ENCODE measurements at regions not wholly inside any gene's neighbourhood (a gene's known extent, or its start where the extent isn't known, plus 50 kb on each side); places are given as distances from the start of the nearest gene placed in this dataset.
"Not testable (repeated sequence)": the region's sequence is repeated elsewhere in the genome, so short reads cannot be mapped to it uniquely, and the experiment has no call there.

GRCh38 chr13:90664200-90664599 lies 683.3 kb upstream of the MIR17HG start:
- DNase-seq: not testable (repeated sequence)

GRCh38 chr13:90673746-90674145 lies 673.7 kb upstream of the MIR17HG start:
- no peak for DNase-seq

- no peak for DNase-seq
Measured at GRCh38 chr13:90675129-90675528, 672.4 kb upstream of the MIR17HG start.

GRCh38 chr13:90680826-90681225 lies 666.7 kb upstream of the MIR17HG start:
- no peak for DNase-seq

- no peak for DNase-seq
Measured at GRCh38 chr13:90683711-90684131, 663.8 kb upstream of the MIR17HG start.

- no peak for DNase-seq
Measured at GRCh38 chr13:90686442-90686841, 661.0 kb upstream of the MIR17HG start.

- no peak for DNase-seq
Measured at GRCh38 chr13:90689111-90689510, 658.4 kb upstream of the MIR17HG start.

- no peak for DNase-seq
Measured at GRCh38 chr13:90690458-90691080, 656.9 kb upstream of the MIR17HG start.

- DNase-seq: no peak
Measured at GRCh38 chr13:90696254-90696653, 651.2 kb upstream of the MIR17HG start.

- no peak for DNase-seq
Measured at GRCh38 chr13:90696656-90697055, 650.8 kb upstream of the MIR17HG start.

- no peak for DNase-seq
Measured at GRCh38 chr13:90700340-90700739, 647.1 kb upstream of the MIR17HG start.

GRCh38 chr13:90701264-90701663 lies 646.2 kb upstream of the MIR17HG start:
- DNase-seq: no peak

- DNase-seq: no peak
Measured at GRCh38 chr13:90702050-90702449, 645.4 kb upstream of the MIR17HG start.

- DNase-seq: no peak
Measured at GRCh38 chr13:90706631-90707030, 640.9 kb upstream of the MIR17HG start.

GRCh38 chr13:90708128-90708527 lies 639.4 kb upstream of the MIR17HG start:
- DNase-seq: no peak

GRCh38 chr13:90709319-90709718 lies 638.2 kb upstream of the MIR17HG start:
- no peak for DNase-seq

- no peak for DNase-seq
Measured at GRCh38 chr13:90710164-90710759, 637.2 kb upstream of the MIR17HG start.

GRCh38 chr13:90713441-90714133 lies 633.9 kb upstream of the MIR17HG start:
- DNase-seq: no peak

- DNase-seq: no peak
Measured at GRCh38 chr13:90715485-90715884, 632.0 kb upstream of the MIR17HG start.

- no peak for DNase-seq
Measured at GRCh38 chr13:90717451-90717936, 630.0 kb upstream of the MIR17HG start.

- DNase-seq: no peak
Measured at GRCh38 chr13:90719461-90719860, 628.0 kb upstream of the MIR17HG start.

GRCh38 chr13:90721937-90722336 lies 625.5 kb upstream of the MIR17HG start:
- no peak for DNase-seq

GRCh38 chr13:90723381-90723780 lies 624.1 kb upstream of the MIR17HG start:
- no peak for DNase-seq

GRCh38 chr13:90726375-90726774 lies 621.1 kb upstream of the MIR17HG start:
- DNase-seq: no peak
